RWPE1 (cell line): ENCODE measurements at regions not wholly inside any gene's neighbourhood (a gene's known extent, or its start where the extent isn't known, plus 50 kb on each side); places are given as distances from the start of the nearest gene placed in this dataset.
A peak's percentile ranks its signal among the peaks of the same experiment; 100 is the strongest.

Experiments used
- CTCF ChIA-PET: fragments of 350-600 bp; sonication (Branson Sonifier 250); formaldehyde crosslinking; extraction: SDS; loops from one replicate; lab custom pipeline; 2021; lab: Yijun Ruan, JAX
- POLR2A ChIA-PET: fragments of 400-600 bp; formaldehyde crosslinking; extraction: SDS; loops from one replicate; lab custom pipeline; 2020; ENCODE audit warnings: antibody characterized with exemption; ENCODE audit not compliant: low non-redundant PET; lab: Yijun Ruan, JAX
- DNase-seq: peaks from one replicate; pipeline ENCODE4 v3.0.0; 2012; ENCODE audit warnings: low spot score
- H3K27ac ChIP-seq: fragments of 450-650 bp; 2 replicates; pipeline ENCODE4 v1.5.1; 2017
- TF ChIP-seq, protein P1 (sequence below): fragments of 450-650 bp; conservative IDR thresholded peaks from 2 replicates; pipeline ENCODE4 v1.5.1; 2017; ENCODE audit warnings: low read depth, mild to moderate bottlenecking

GRCh38 chr5:127223256-127223974 is 67.2 kb upstream of the MEGF10 start:
- no peak for DNase-seq
- POLR2A ChIA-PET: no interaction called here
- no peak overlapping the region for H3K27ac ChIP-seq
- TF ChIP-seq, protein P1, sequence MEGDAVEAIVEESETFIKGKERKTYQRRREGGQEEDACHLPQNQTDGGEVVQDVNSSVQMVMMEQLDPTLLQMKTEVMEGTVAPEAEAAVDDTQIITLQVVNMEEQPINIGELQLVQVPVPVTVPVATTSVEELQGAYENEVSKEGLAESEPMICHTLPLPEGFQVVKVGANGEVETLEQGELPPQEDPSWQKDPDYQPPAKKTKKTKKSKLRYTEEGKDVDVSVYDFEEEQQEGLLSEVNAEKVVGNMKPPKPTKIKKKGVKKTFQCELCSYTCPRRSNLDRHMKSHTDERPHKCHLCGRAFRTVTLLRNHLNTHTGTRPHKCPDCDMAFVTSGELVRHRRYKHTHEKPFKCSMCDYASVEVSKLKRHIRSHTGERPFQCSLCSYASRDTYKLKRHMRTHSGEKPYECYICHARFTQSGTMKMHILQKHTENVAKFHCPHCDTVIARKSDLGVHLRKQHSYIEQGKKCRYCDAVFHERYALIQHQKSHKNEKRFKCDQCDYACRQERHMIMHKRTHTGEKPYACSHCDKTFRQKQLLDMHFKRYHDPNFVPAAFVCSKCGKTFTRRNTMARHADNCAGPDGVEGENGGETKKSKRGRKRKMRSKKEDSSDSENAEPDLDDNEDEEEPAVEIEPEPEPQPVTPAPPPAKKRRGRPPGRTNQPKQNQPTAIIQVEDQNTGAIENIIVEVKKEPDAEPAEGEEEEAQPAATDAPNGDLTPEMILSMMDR: no peak
- CTCF ChIA-PET: no interaction called here

- TF ChIP-seq, protein P1: no peak
- CTCF ChIA-PET: interaction anchor here (0.6 kb wide), 1 partner anchor 1412 kb away, joined by 4 read pairs; no protein-coding TSS in a partner anchor
- POLR2A ChIA-PET: no interaction called here
- peak; percentile 27 for DNase-seq
- H3K27ac ChIP-seq: no peak overlapping the region
Measured at GRCh38 chr5:127227881-127228280, 62.7 kb upstream of the MEGF10 start.

- POLR2A ChIA-PET: no interaction called here
- no peak overlapping the region for H3K27ac ChIP-seq
- CTCF ChIA-PET: interaction anchor here (0.5 to 0.7 kb wide), 4 partner anchors 129 to 1411 kb away, joined by 3 to 4 read pairs (median 4); no protein-coding TSS in a partner anchor
- DNase-seq: peak; percentile 13
- TF ChIP-seq, protein P1: no peak
Measured at GRCh38 chr5:127228540-127229184, 61.9 kb upstream of the MEGF10 start.

DNA sequence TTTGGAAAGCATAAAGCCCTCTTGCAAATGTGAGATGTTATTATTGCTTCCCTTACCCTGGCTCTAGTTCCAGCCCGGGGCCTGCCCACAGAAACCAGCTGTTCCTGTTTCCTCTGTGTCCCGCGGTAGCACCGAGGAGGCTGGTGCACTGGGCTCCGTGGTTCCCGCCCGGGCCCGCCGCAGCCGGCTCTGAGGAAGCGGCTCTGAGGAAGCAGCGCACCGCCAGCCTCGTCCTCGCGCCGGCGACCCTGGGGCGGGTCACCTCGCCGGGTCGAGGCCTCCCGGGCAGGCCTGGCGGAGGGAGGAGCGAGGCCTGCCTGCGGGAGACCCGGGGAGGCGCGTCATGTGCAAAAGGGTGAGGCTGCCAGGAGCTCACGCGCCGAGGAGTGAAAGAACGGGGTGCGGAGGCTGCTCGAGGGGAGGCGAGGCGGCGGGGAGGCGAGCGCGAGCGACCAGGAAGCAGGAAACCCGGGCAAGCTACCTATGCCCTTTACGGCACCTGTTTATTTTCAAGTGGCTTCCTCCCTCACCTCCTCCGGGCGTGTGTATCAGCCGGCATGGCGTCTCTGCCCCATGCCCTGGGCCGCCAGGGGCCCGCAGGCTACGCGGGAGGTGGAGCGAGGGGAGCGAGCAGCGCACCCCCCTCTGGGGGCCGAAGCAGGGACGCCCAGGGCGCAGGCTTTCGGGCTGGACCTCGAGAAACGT is 61.3 kb upstream of the MEGF10 start:
- CTCF ChIA-PET: interaction anchor here (0.5 to 0.6 kb wide), 4 partner anchors 14 to 264 kb away, joined by 3 to 4 read pairs (median 3); no protein-coding TSS in a partner anchor
- no peak overlapping the region for H3K27ac ChIP-seq
- TF ChIP-seq, protein P1: no peak
- POLR2A ChIA-PET: no interaction called here
- peak; percentile 64 for DNase-seq

- TF ChIP-seq, protein P1: no peak
- POLR2A ChIA-PET: no interaction called here
- DNase-seq: no peak
- CTCF ChIA-PET: no interaction called here
- no peak overlapping the region for H3K27ac ChIP-seq
Measured at GRCh38 chr5:127231118-127231517, 59.5 kb upstream of the MEGF10 start.

GRCh38 chr5:127233590-127233989 is 57.0 kb upstream of the MEGF10 start:
- no peak overlapping the region for H3K27ac ChIP-seq
- CTCF ChIA-PET: no interaction called here
- DNase-seq: no peak
- TF ChIP-seq, protein P1: no peak
- POLR2A ChIA-PET: no interaction called here
